ENCODE measurements at regions not wholly inside any gene's neighbourhood (a gene's known extent, or its start where the extent isn't known, plus 50 kb on each side); places are given as distances from the start of the nearest gene placed in this dataset.

DNA sequence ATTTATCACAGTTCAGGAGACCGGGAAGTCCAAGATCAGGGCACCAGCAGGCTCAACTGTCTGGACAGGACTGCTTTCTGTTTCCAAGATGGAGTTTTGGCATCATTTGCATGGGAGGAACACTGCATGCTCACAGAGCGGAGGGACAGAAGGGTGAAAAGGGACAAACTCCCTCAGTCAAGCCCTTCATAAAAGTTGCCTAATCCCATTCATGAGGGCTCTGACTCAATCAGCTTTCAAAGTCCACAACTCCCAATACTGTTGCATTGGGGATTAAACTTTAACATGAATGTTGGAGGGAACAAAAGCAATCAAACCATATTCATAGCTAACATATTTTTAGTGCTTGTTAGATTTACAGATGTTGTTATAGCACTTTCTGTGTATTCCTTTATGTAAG is 158.9 kb upstream of the MAD2L1 start:
- Mint-ChIP-seq H3K27ac (no peak overlapping the region), H3K36me3 (ENCODE audit: low read depth) (no peaks in the 10 kb centered on the region), H3K4me1 (no peaks in the 10 kb centered on the region), H3K27me3 (peaks cover 2% of the 10 kb centered on the region), H3K4me3 (no peak overlapping the region), H3K9me3 (peaks cover 5% of the 10 kb centered on the region)
- DNase-seq (no peak), ATAC-seq (ENCODE audit: low read depth) (no peak)
- intact Hi-C loops (cut with micrococcal nuclease), result no loop called here
- TF ChIP-seq, protein P1, sequence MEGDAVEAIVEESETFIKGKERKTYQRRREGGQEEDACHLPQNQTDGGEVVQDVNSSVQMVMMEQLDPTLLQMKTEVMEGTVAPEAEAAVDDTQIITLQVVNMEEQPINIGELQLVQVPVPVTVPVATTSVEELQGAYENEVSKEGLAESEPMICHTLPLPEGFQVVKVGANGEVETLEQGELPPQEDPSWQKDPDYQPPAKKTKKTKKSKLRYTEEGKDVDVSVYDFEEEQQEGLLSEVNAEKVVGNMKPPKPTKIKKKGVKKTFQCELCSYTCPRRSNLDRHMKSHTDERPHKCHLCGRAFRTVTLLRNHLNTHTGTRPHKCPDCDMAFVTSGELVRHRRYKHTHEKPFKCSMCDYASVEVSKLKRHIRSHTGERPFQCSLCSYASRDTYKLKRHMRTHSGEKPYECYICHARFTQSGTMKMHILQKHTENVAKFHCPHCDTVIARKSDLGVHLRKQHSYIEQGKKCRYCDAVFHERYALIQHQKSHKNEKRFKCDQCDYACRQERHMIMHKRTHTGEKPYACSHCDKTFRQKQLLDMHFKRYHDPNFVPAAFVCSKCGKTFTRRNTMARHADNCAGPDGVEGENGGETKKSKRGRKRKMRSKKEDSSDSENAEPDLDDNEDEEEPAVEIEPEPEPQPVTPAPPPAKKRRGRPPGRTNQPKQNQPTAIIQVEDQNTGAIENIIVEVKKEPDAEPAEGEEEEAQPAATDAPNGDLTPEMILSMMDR (IDR thresholded peaks at IDR 0.05), result no peak
- CTCF ChIA-PET, result no interaction called here
- POLR2A ChIA-PET, result no interaction called here

DNA sequence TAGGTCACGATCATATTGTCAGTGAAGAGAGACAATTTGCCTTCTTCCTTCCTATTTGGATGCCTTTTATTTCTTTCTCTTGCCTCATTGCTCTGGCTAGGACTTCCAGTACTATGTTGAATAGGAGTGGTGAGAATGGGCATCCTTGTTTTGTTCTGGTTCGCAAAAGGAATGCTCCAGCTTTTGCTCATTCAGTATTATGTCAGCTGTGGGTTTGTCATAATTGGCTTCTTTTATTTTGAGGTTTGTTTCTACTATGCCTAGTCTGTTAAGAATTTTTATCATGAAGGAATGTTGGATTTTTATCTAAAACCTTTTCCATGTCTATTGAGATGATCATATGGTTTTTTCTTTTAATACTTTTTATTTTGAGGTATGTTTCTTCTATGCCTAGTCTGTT is 152.3 kb upstream of the MAD2L1 start:
- H3K36me3 Mint-ChIP-seq (ENCODE audit: low read depth), result no peaks in the 10 kb centered on the region
- ChIA-PET CTCF (no interaction called here), POLR2A (no interaction called here)
- no peaks in the 10 kb centered on the region for H3K27me3 Mint-ChIP-seq
- DNase-seq, result no peak
- H3K9me3 Mint-ChIP-seq, result peaks cover 10% of the 10 kb centered on the region
- intact Hi-C loops (cut with micrococcal nuclease), result no loop called here
- ATAC-seq (ENCODE audit: low read depth), result no peak
- no peak overlapping the region for H3K4me3 Mint-ChIP-seq
- no peak overlapping the region for H3K27ac Mint-ChIP-seq
- TF ChIP-seq, protein P1 (IDR thresholded peaks at IDR 0.05), result no peak
- no peaks in the 10 kb centered on the region for H3K4me1 Mint-ChIP-seq

DNA sequence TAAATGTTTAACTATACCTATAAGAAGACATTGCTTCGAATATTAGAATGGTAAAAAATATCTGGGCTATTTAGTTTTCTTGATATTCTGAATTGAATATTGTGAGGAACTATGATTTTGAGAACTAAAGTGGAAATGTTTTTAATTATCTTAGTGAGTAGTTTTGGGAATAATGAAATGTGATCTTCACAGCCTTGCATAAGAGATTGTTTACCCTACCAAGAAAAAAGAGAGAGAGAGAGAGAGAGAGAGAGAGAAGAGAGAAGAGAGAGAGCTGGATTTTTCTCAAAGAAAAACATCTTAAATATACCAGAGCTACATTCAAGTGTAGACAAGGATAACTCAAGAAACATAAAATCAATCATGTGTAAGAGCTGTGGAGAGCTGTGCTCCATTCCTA is 148.7 kb upstream of the MAD2L1 start:
- POLR2A ChIA-PET, result no interaction called here
- DNase-seq, result no peak

DNA sequence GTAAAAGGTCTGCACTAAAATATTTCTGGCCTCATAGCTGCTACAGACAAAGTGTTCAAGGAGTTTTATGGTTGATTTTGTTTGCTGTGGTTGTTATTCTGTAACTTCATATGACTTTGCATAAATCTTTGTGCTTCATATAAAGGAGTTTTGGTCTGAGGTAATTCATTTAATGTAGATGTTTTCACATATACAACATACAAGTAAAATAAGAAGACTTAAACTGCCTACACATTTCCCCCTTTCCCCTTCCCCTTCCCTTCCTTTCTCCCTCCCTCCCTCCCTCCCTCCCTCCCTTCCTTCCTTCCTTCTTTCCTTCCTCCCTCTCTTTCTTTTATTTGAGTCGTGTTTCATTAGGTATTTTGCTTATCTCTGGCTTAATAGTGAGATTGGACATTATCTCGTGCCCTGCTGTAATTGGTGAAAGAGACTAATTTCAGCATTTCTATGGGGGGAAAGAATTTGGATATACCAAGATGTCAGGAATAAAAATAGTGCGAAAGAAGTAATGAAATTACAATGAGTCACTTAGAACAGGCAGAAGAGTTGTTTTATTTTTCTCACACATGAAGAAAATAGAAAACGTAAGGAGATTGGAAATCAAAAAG is 144.9 kb upstream of the MAD2L1 start:
- DNase-seq (no peak), ATAC-seq (ENCODE audit: low read depth) (no peak)
- Mint-ChIP-seq H3K4me3 (no peak overlapping the region), H3K4me1 (no peaks in the 10 kb centered on the region), H3K27ac (no peak overlapping the region), H3K27me3 (no peaks in the 10 kb centered on the region), H3K9me3 (no peaks in the 10 kb centered on the region), H3K36me3 (ENCODE audit: low read depth) (no peaks in the 10 kb centered on the region)
- TF ChIP-seq, protein P1 (IDR thresholded peaks at IDR 0.05), result no peak
- CTCF ChIA-PET, result no interaction called here
- POLR2A ChIA-PET, result no interaction called here
- intact Hi-C loops (cut with micrococcal nuclease), result no loop called here

More for the DNA sequence above, 148.7 kb upstream of the MAD2L1 start:
- CTCF ChIA-PET, result no interaction called here
- Mint-ChIP-seq H3K4me3 (no peak overlapping the region), H3K27ac (no peak overlapping the region), H3K27me3 (no peaks in the 10 kb centered on the region), H3K4me1 (no peaks in the 10 kb centered on the region), H3K36me3 (ENCODE audit: low read depth) (no peaks in the 10 kb centered on the region), H3K9me3 (peaks cover 5% of the 10 kb centered on the region)
- no peak for ATAC-seq (ENCODE audit: low read depth)
- intact Hi-C loops (cut with micrococcal nuclease), result no loop called here
- TF ChIP-seq, protein P1 (IDR thresholded peaks at IDR 0.05), result no peak

DNA sequence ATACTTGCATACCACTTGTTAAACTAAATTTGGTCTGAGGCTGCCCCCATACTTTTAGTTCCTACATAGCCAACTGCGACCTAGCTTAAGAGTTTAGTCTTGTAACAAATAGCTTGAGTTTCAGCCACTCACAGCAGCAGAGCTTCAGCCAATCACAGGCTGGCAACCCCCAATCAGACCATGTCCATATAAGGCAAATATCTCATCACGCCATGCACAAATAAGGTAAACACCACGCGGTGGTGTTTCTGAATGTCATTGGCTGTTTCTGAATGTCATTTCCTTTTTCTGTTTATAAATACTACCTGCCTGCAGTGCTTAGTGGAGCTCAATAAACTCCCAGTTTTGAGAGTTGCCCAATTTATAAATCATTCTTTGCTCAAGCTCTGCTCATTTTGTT is 143.1 kb upstream of the MAD2L1 start:
- POLR2A ChIA-PET, result no interaction called here
- Mint-ChIP-seq H3K36me3 (ENCODE audit: low read depth) (no peaks in the 10 kb centered on the region), H3K27me3 (no peaks in the 10 kb centered on the region), H3K4me1 (no peaks in the 10 kb centered on the region), H3K4me3 (no peak overlapping the region), H3K9me3 (no peaks in the 10 kb centered on the region), H3K27ac (no peak overlapping the region)
- ATAC-seq (ENCODE audit: low read depth) (no peak), DNase-seq (no peak)
- TF ChIP-seq, protein P1 (IDR thresholded peaks at IDR 0.05), result no peak
- intact Hi-C loops (cut with micrococcal nuclease), result no loop called here
- CTCF ChIA-PET, result no interaction called here

All from activated B cell treated with CpG ODN at 0.5 μM for 24 hours (primary cell).